ENCODE measurements at regions not wholly inside any gene's neighbourhood (a gene's known extent, or its start where the extent isn't known, plus 50 kb on each side); places are given as distances from the start of the nearest gene placed in this dataset.
"Not testable (repeated sequence)": the region's sequence is repeated elsewhere in the genome, so short reads cannot be mapped to it uniquely, and the experiment has no call there.

DNA sequence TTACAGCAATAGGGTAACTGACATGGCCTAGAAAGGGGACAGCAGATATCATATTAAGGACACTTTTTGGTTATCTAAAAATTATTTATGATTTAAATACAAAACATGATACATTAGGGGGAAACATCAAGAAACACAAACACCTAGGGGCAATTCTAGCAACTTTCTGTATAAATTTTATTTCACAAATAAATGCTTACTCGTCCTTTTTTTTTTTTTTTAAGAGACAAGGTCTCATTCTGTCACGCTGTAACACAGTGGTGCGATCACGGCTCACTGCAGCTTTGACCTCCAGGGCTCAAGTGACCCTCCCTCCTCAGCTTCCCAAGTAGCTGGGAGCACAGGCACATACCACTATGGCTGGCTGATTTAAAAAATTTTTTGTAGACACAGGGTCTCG, 151.8 kb upstream of the BCOR start:
- no peak for ATAC-seq (replicated peaks)
- Mint-ChIP-seq H3K27ac (no peak overlapping the region), H3K4me1 (no peaks in the 10 kb centered on the region), H3K4me3 (no peak overlapping the region), H3K9me3 (no peaks in the 10 kb centered on the region), H3K27me3 (peaks cover 5% of the 10 kb centered on the region), H3K36me3 (ENCODE audit: low read depth) (no peaks in the 10 kb centered on the region)

- Mint-ChIP-seq H3K36me3 (ENCODE audit: low read depth) (no peaks in the 10 kb centered on the region), H3K27ac (no peak overlapping the region), H3K27me3 (peaks cover 5% of the 10 kb centered on the region), H3K4me1 (no peaks in the 10 kb centered on the region), H3K9me3 (no peaks in the 10 kb centered on the region), H3K4me3 (no peak overlapping the region)
- ATAC-seq (replicated peaks): no peak
These were observed 151.1 kb upstream of the BCOR start for GRCh38 chrX:40248822-40249221.

- no peak for ATAC-seq (replicated peaks)
- no peak overlapping the region for H3K27ac Mint-ChIP-seq
- H3K36me3 Mint-ChIP-seq (ENCODE audit: low read depth): no peaks in the 10 kb centered on the region
- H3K4me3 Mint-ChIP-seq: no peak overlapping the region
- peaks cover 5% of the 10 kb centered on the region for H3K27me3 Mint-ChIP-seq
- no peaks in the 10 kb centered on the region for H3K4me1 Mint-ChIP-seq
- H3K9me3 Mint-ChIP-seq: no peaks in the 10 kb centered on the region
These were observed 150.3 kb upstream of the BCOR start for GRCh38 chrX:40247848-40248622.

- H3K27ac Mint-ChIP-seq: no peak overlapping the region
- H3K36me3 Mint-ChIP-seq (ENCODE audit: low read depth): no peaks in the 10 kb centered on the region
- ATAC-seq (replicated peaks): no peak
- H3K27me3 Mint-ChIP-seq: peaks cover 5% of the 10 kb centered on the region
- no peaks in the 10 kb centered on the region for H3K4me1 Mint-ChIP-seq
- no peak overlapping the region for H3K4me3 Mint-ChIP-seq
- no peaks in the 10 kb centered on the region for H3K9me3 Mint-ChIP-seq
These were observed 149.6 kb upstream of the BCOR start for GRCh38 chrX:40247382-40247781.

DNA sequence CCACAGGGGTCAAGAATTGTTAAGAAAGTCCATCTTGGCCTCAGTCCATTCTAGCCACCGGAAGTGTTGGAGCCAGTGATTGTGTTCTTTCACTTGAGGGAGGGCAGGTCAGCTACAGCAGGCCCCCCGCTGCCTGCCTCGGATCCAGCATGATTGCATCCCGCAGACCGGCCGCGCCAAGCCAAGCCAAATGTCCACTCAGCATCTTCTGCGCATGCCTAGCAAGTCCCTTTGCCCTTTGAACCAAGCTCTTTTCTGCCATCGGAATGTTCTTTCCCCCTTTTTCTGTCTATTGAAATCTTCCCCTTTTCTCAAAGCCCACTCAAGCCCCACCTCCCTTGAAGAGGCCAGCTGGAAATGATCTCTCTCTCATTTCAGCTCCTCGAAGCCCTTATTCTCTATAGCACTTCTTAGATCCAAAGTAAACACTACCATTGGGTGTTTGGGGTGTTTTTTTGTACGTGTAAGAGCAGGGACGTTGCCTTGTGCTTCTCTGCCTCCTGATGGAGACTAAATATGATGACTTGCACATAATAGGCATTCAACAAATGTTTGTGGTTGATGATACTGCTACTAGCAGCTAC, 147.8 kb upstream of the BCOR start:
- no peaks in the 10 kb centered on the region for H3K4me1 Mint-ChIP-seq
- H3K27ac Mint-ChIP-seq: no peak overlapping the region
- H3K4me3 Mint-ChIP-seq: no peak overlapping the region
- peaks cover 5% of the 10 kb centered on the region for H3K27me3 Mint-ChIP-seq
- H3K36me3 Mint-ChIP-seq (ENCODE audit: low read depth): no peaks in the 10 kb centered on the region
- no peaks in the 10 kb centered on the region for H3K9me3 Mint-ChIP-seq
- no peak for ATAC-seq (replicated peaks)

GRCh38 chrX:40244980-40245379, 147.2 kb upstream of the BCOR start:
- no peak overlapping the region for H3K4me3 Mint-ChIP-seq
- ATAC-seq (replicated peaks): no peak

DNA sequence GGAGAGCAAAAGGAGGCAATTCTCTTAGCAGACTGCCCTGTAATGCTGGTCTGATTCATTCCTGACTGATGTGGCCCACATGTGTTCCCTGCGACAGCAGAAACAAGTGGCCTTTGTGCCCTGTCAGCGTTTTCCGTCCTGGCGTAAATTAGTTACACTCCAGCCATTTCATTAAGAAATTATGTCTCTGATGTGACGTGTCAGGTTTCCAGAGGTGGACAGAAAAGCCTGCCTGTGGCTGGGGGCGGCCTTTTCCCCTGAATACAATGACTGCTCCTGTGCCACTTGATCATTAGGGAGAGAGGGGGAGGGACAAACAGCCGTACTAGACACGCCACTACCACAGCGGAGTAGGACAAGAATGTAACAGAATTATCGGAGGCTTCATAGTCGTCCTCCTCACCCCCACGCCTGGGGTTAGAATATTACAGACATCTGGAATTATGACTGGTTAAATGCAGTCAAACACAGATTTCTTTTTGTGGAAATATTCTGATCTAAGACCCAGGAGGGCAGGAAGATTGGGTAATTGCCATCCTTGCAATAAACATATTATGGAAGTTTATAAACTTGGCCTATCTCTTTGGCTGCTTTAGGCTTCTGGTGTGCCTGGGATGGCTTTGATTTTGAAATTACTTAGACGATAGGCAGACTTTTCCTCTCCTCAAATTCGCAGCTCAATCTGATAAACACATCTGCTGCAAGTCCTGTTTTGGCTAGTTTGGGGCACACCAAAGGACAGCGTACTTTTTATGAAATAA, 146.2 kb upstream of the BCOR start:
- no peak for ATAC-seq (replicated peaks)
- Mint-ChIP-seq H3K4me1 (no peaks in the 10 kb centered on the region), H3K27me3 (peaks cover 9% of the 10 kb centered on the region), H3K36me3 (ENCODE audit: low read depth) (no peaks in the 10 kb centered on the region), H3K27ac (no peak overlapping the region), H3K9me3 (no peaks in the 10 kb centered on the region), H3K4me3 (no peak overlapping the region)

More at GRCh38 chrX:40244980-40245379, 147.2 kb upstream of the BCOR start:
- no peak overlapping the region for H3K27ac Mint-ChIP-seq
- H3K4me1 Mint-ChIP-seq: no peaks in the 10 kb centered on the region
- H3K27me3 Mint-ChIP-seq: peaks cover 5% of the 10 kb centered on the region
- no peaks in the 10 kb centered on the region for H3K36me3 Mint-ChIP-seq (ENCODE audit: low read depth)
- H3K9me3 Mint-ChIP-seq: no peaks in the 10 kb centered on the region

GRCh38 chrX:40240844-40241243, 143.1 kb upstream of the BCOR start:
- no peak for ATAC-seq (replicated peaks)
- Mint-ChIP-seq H3K27ac (no peak overlapping the region), H3K4me1 (no peaks in the 10 kb centered on the region), H3K4me3 (no peak overlapping the region), H3K9me3 (no peaks in the 10 kb centered on the region), H3K27me3 (peaks cover 9% of the 10 kb centered on the region), H3K36me3 (ENCODE audit: low read depth) (no peaks in the 10 kb centered on the region)

- no peak for ATAC-seq (replicated peaks)
These were observed 140.0 kb upstream of the BCOR start for GRCh38 chrX:40237731-40238178.

GRCh38 chrX:40230646-40231045, 132.9 kb upstream of the BCOR start:
- H3K4me3 Mint-ChIP-seq: no peak overlapping the region
- H3K27ac Mint-ChIP-seq: no peak overlapping the region
- no peaks in the 10 kb centered on the region for H3K36me3 Mint-ChIP-seq (ENCODE audit: low read depth)
- ATAC-seq (replicated peaks): no peak
- no peaks in the 10 kb centered on the region for H3K9me3 Mint-ChIP-seq
- no peaks in the 10 kb centered on the region for H3K4me1 Mint-ChIP-seq
- no peaks in the 10 kb centered on the region for H3K27me3 Mint-ChIP-seq

More at GRCh38 chrX:40237731-40238178, 140.0 kb upstream of the BCOR start:
- Mint-ChIP-seq H3K4me1 (no peaks in the 10 kb centered on the region), H3K4me3 (no peak overlapping the region), H3K27me3 (peaks cover 5% of the 10 kb centered on the region), H3K9me3 (no peaks in the 10 kb centered on the region), H3K27ac (no peak overlapping the region), H3K36me3 (ENCODE audit: low read depth) (no peaks in the 10 kb centered on the region)

DNA sequence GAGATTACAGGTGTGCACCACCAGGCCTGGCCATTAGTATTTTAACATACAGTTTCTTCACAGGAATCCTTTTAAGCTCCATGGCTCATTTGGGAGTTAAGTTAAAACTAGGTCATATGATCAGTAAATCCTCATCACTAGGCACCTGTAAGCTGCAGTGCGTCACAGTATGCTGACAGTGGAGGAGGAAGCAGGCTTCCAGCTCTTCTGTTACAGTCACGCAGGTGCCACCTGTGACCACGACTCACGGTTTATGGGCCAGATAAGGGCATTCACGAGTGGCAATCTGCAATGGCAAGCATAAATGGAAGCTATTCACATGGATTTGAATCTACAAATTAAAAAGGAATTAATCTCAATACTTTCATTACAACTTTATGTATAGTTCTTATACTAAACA, 129.4 kb upstream of the BCOR start:
- no peak overlapping the region for H3K4me3 Mint-ChIP-seq
- H3K27me3 Mint-ChIP-seq: no peaks in the 10 kb centered on the region
- ATAC-seq (replicated peaks): no peak
- H3K4me1 Mint-ChIP-seq: no peaks in the 10 kb centered on the region
- H3K36me3 Mint-ChIP-seq (ENCODE audit: low read depth): no peaks in the 10 kb centered on the region
- no peak overlapping the region for H3K27ac Mint-ChIP-seq
- H3K9me3 Mint-ChIP-seq: no peaks in the 10 kb centered on the region

GRCh38 chrX:40224658-40225057, 126.9 kb upstream of the BCOR start:
- H3K27ac Mint-ChIP-seq: no peak overlapping the region
- no peaks in the 10 kb centered on the region for H3K4me1 Mint-ChIP-seq
- no peak overlapping the region for H3K4me3 Mint-ChIP-seq
- H3K9me3 Mint-ChIP-seq: no peaks in the 10 kb centered on the region
- no peaks in the 10 kb centered on the region for H3K27me3 Mint-ChIP-seq
- no peak for ATAC-seq (replicated peaks)
- no peaks in the 10 kb centered on the region for H3K36me3 Mint-ChIP-seq (ENCODE audit: low read depth)

- H3K36me3 Mint-ChIP-seq (ENCODE audit: low read depth); H3K27me3 Mint-ChIP-seq; ATAC-seq (replicated peaks); H3K27ac Mint-ChIP-seq; H3K4me1 Mint-ChIP-seq; H3K9me3 Mint-ChIP-seq; H3K4me3 Mint-ChIP-seq: not testable (repeated sequence)
These were observed 124.9 kb upstream of the BCOR start for GRCh38 chrX:40222612-40223011.

DNA sequence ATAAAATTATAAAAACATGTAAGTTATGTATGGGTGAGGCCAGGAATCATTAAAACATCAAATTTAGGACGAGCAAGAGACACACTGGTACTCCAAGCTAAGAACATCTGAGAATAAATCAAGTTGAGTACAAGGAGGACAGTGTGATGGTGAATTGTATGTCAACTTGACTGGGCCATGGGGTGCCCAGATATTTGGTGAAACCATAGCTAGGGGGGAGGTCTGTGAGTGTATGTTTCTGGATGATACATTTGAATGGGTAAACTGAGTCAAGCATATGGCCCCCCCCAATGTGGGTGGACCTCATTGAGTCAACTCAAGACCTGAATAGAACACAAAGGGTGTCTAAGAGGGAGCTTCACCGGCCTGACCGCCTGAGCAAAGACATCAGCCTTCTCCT, 115.3 kb upstream of the BCOR start:
- ATAC-seq (replicated peaks): no peak
- Mint-ChIP-seq H3K27ac (no peak overlapping the region), H3K36me3 (ENCODE audit: low read depth) (no peaks in the 10 kb centered on the region), H3K4me3 (no peak overlapping the region), H3K4me1 (no peaks in the 10 kb centered on the region), H3K27me3 (no peaks in the 10 kb centered on the region), H3K9me3 (no peaks in the 10 kb centered on the region)

Data from activated T-helper 17 cell treated with anti-CD3 and anti-CD28 coated beads, Interleukin-2, amount 50 U/mL, for 72 hours (primary cell).